HG02678 (cell line): ENCODE measurements at regions not wholly inside any gene's neighbourhood (a gene's known extent, or its start where the extent isn't known, plus 50 kb on each side); places are given as distances from the start of the nearest gene placed in this dataset.
"Not testable (repeated sequence)": the region's sequence is repeated elsewhere in the genome, so short reads cannot be mapped to it uniquely, and the experiment has no call there.

Experiments used
- ATAC-seq: cut with Tn5 transposase; IDR thresholded peaks from one replicate; pipeline ENCODE4 v1.9.1; 2021; ENCODE audit warnings: mild to moderate bottlenecking, moderate library complexity; ENCODE audit not compliant: unreplicated experiment

GRCh38 chr3:40877631-40878463 is 321.5 kb upstream of the CTNNB1 start:
- no peak for ATAC-seq

GRCh38 chr3:40878464-40878905 is 320.8 kb upstream of the CTNNB1 start:
- ATAC-seq, result no peak

- no peak for ATAC-seq
Measured at GRCh38 chr3:40885430-40885829, 313.9 kb upstream of the CTNNB1 start.

- no peak for ATAC-seq
Measured at GRCh38 chr3:40886660-40887425, 312.5 kb upstream of the CTNNB1 start.

GRCh38 chr3:40891186-40891585 is 308.1 kb upstream of the CTNNB1 start:
- no peak for ATAC-seq

GRCh38 chr3:40895109-40895508 is 304.2 kb upstream of the CTNNB1 start:
- ATAC-seq, result no peak

- ATAC-seq, result no peak
Measured at GRCh38 chr3:40899286-40899712, 300.0 kb upstream of the CTNNB1 start.

- ATAC-seq, result no peak
Measured at GRCh38 chr3:40901298-40901697, 298.0 kb upstream of the CTNNB1 start.

GRCh38 chr3:40901796-40902195 is 297.5 kb upstream of the CTNNB1 start:
- no peak for ATAC-seq

GRCh38 chr3:40907907-40908465 is 291.3 kb upstream of the CTNNB1 start:
- ATAC-seq, result not testable (repeated sequence)

- ATAC-seq, result no peak
Measured at GRCh38 chr3:40908612-40909011, 290.7 kb upstream of the CTNNB1 start.

- no peak for ATAC-seq
Measured at GRCh38 chr3:40911264-40911663, 288.0 kb upstream of the CTNNB1 start.

GRCh38 chr3:40911928-40912327 is 287.4 kb upstream of the CTNNB1 start:
- ATAC-seq, result peak; percentile 68

GRCh38 chr3:40912461-40912860 is 286.8 kb upstream of the CTNNB1 start:
- ATAC-seq, result no peak

- no peak for ATAC-seq
Measured at GRCh38 chr3:40913192-40913591, 286.1 kb upstream of the CTNNB1 start.

- no peak for ATAC-seq
Measured at GRCh38 chr3:40913641-40914040, 285.7 kb upstream of the CTNNB1 start.

GRCh38 chr3:40914475-40914874 is 284.8 kb upstream of the CTNNB1 start:
- ATAC-seq, result no peak

- ATAC-seq, result no peak
Measured at GRCh38 chr3:40915346-40915865, 283.9 kb upstream of the CTNNB1 start.

- ATAC-seq, result no peak
Measured at GRCh38 chr3:40920041-40920440, 279.3 kb upstream of the CTNNB1 start.

- no peak for ATAC-seq
Measured at GRCh38 chr3:40921251-40921650, 278.1 kb upstream of the CTNNB1 start.

GRCh38 chr3:40923143-40923542 is 276.2 kb upstream of the CTNNB1 start:
- ATAC-seq, result no peak
